K562 (cell line): ENCODE measurements at regions not wholly inside any gene's neighbourhood (a gene's known extent, or its start where the extent isn't known, plus 50 kb on each side); places are given as distances from the start of the nearest gene placed in this dataset.

Experiments
- ATAC-seq: fragments of 200-7000 bp; cut with Tn5 transposase; 3 replicates; pipeline ENCODE4 v1.9.1; 2020; ENCODE audit warnings: moderate library complexity
- BruUV-seq: library from RNA; stranded (reverse); fragments of 400-500 nt; replicated peaks from 2 replicates; lab custom pipeline; 2021; lab: Mats Ljungman, UMichigan
- CTCF ChIA-PET: fragments of 300-600 bp; formaldehyde crosslinking; extraction: SDS; loops from one replicate; lab custom pipeline; 2021; ENCODE audit warnings: low intra/inter-chr PET ratio; lab: Yijun Ruan, JAX
- POLR2A ChIA-PET: fragments of 300-600, 350-650 bp; sonication (Branson Sonifier 250); formaldehyde crosslinking; extraction: SDS; loops from one replicate; lab custom pipeline; 2021; ENCODE audit warnings: antibody characterized with exemption, inconsistent platforms; lab: Yijun Ruan, JAX
- DNase-seq, 4 experiments: peaks; one replicate each; pipeline versions ENCODE4 v3.0.0 to v3.0.0-alpha.2; 2011 to 2018; ENCODE audit warnings: low spot score in 3 of 4, mixed read lengths in 3 of 4; ENCODE audit errors: extremely low read depth in 1 of 4
- FAIRE-seq: peaks from 2 replicates; lab custom pipeline; 2011; peaks lifted over from hg19 to GRCh38; lab: Jason Lieb, UNC
- H2AFZ ChIP-seq: 2 replicates; pipeline ENCODE4 v1.6.0; 2011; ENCODE audit warnings: low read depth, low read length, control low read depth, inconsistent platforms
- H3K27ac ChIP-seq: fragments of 200-600 bp; 3 replicates; pipeline ENCODE4 v1.8.0; 2011; ENCODE audit warnings: low read depth, mild to moderate bottlenecking, control low read depth, inconsistent platforms, low read length, moderate library complexity, mixed read lengths; ENCODE audit errors: extremely low read depth
- H3K27me3 ChIP-seq, 2 experiments: fragments of 300-600 bp in 1 of 2; 2 replicates in 1 of 2; 3 replicates in 1 of 2; pipeline versions ENCODE4 v1.6.0 to v1.8.0; 2011; ENCODE audit warnings: inconsistent platforms in 2 of 2, low read length in 2 of 2, mild to moderate bottlenecking in 1 of 2, mixed read lengths in 1 of 2, moderate library complexity in 1 of 2; ENCODE audit not compliant: control insufficient read depth in 2 of 2, insufficient read depth in 2 of 2
- H3K36me3 ChIP-seq: fragments of 300-600 bp; 3 replicates; pipeline ENCODE4 v1.8.0; 2011; ENCODE audit warnings: mild to moderate bottlenecking, low read length, inconsistent platforms; ENCODE audit not compliant: control insufficient read depth, insufficient read depth
- H3K4me1 ChIP-seq, 2 experiments: fragments of 200-600 bp in 1 of 2; replicated peaks in 1 of 2; 2 replicates in 1 of 2; 3 replicates in 1 of 2; pipeline versions ENCODE4 v1.5.1 to v1.8.0; 2011; ENCODE audit warnings: inconsistent platforms in 2 of 2, low read length in 2 of 2, mild to moderate bottlenecking in 1 of 2, mixed read lengths in 1 of 2, moderate library complexity in 1 of 2; ENCODE audit not compliant: control insufficient read depth in 2 of 2, insufficient read depth in 2 of 2
- H3K4me2 ChIP-seq: 2 replicates; pipeline ENCODE4 v1.6.1; 2011; ENCODE audit warnings: low read length, control low read depth, inconsistent platforms, mixed read lengths; ENCODE audit not compliant: insufficient read depth
- H3K4me3 ChIP-seq: fragments of 200-600 bp; sonication (generic), shearing (Covaris generic); 2 replicates; pipeline ENCODE4 v1.5.1; 2016; ENCODE audit warnings: control low read depth, inconsistent platforms
- H3K79me2 ChIP-seq: fragments of 200-600 bp; 3 replicates; pipeline ENCODE4 v1.8.0; 2011; ENCODE audit warnings: low read length, inconsistent platforms; ENCODE audit not compliant: control insufficient read depth, insufficient read depth
- H3K9ac ChIP-seq, 2 experiments: 2 replicates each; pipeline versions ENCODE4 v1.6.0 to v1.6.1; 2011; ENCODE audit warnings: low read depth in 2 of 2, low read length in 2 of 2, control low read depth in 1 of 2, inconsistent platforms in 1 of 2, mild to moderate bottlenecking in 1 of 2, mixed read lengths in 1 of 2; ENCODE audit not compliant: insufficient read depth in 1 of 2
- H3K9me1 ChIP-seq: one replicate; pipeline ENCODE4 v1.6.0; 2011; ENCODE audit warnings: inconsistent platforms, mild to moderate bottlenecking, low read length, moderate library complexity; ENCODE audit not compliant: control insufficient read depth, insufficient read depth
- H3K9me3 ChIP-seq: replicated peaks from 2 replicates; pipeline ENCODE4 v1.5.1; 2011; ENCODE audit warnings: low read depth, low read length, inconsistent platforms; ENCODE audit not compliant: control insufficient read depth, insufficient read depth
- H4K20me1 ChIP-seq: replicated peaks from 2 replicates; pipeline ENCODE4 v1.6.1; 2011; ENCODE audit warnings: low read length, inconsistent platforms, mixed read lengths; ENCODE audit not compliant: control insufficient read depth, insufficient read depth
- ARID1B ChIP-seq: fragments of 450-650 bp; IDR thresholded peaks from 2 replicates; pipeline ENCODE4 v1.6.1; 2016; ENCODE audit warnings: antibody characterized with exemption, mild to moderate bottlenecking, inconsistent platforms
- CBFA2T3 ChIP-seq: fragments of 450-650 bp; IDR thresholded peaks from 2 replicates; pipeline ENCODE4 v1.6.1; 2017
- FOSL1 ChIP-seq: fragments of 200-800 bp; sonication (Bioruptor generic); conservative IDR thresholded peaks from 2 replicates; pipeline ENCODE4 v1.6.1; 2016; ENCODE audit warnings: missing genetic modification characterization, missing compliant biosample characterization
- KDM1A ChIP-seq, 2 experiments: fragments of 450-650 bp; IDR thresholded peaks; 2 replicates each; pipeline ENCODE4 v1.6.1; 2016; ENCODE audit warnings: mild to moderate bottlenecking in 2 of 2
- MAFG ChIP-seq: fragments of 450-650 bp; conservative IDR thresholded peaks from 2 replicates; pipeline ENCODE4 v1.6.1; 2016; ENCODE audit warnings: missing genetic modification characterization, missing compliant biosample characterization
- MXI1 ChIP-seq: IDR thresholded peaks from 2 replicates; pipeline ENCODE4 v1.6.1; 2011; ENCODE audit warnings: low read depth, mild to moderate bottlenecking, improper control_type of control experiment, low read length
- YBX1 ChIP-seq: fragments of 450-650 bp; IDR thresholded peaks from 2 replicates; pipeline ENCODE4 v1.7.1; 2016; ENCODE audit warnings: mild to moderate bottlenecking
- ZBTB1 ChIP-seq: sonication (generic); formaldehyde crosslinking; IDR thresholded peaks from 2 replicates; pipeline ENCODE4 v1.8.1; 2023; ENCODE audit warnings: missing genetic modification reagents, low read depth, mild to moderate bottlenecking, borderline replicate concordance
- WGBS: fragments of 100-300 bp; shearing (Covaris generic); methylation state at CpG from one replicate; pipeline ENCODE4 v1.1.6; 2016; ENCODE audit warnings: low coverage, mixed read lengths; ENCODE audit not compliant: insufficient coverage; ENCODE audit errors: missing lambda C conversion rate; 5-methylcytosine and 5-hydroxymethylcytosine counted together
- in situ Hi-C: fragments of 300-500 bp; cut with MboI; formaldehyde crosslinking; loops from 4 replicates; pipeline ENCODE4 v1.15.0; 2018; ENCODE audit warnings: inconsistent platforms, mixed read lengths
- intact Hi-C: fragments of 100-400 bp; cut with micrococcal nuclease; formaldehyde crosslinking; loops from 2 replicates; pipeline ENCODE4 v1.14.2; 2022
- TF ChIP-seq, protein P1 (sequence below): IDR thresholded peaks from 3 replicates; pipeline ENCODE4 v1.6.1; 2011; ENCODE audit warnings: borderline replicate concordance, mild to moderate bottlenecking, moderate library complexity; ENCODE audit not compliant: insufficient read length; ENCODE audit errors: extremely low read depth
- TF ChIP-seq, protein P2 (sequence below): fragments of 250-450 bp; sonication (Bioruptor Pico); IDR thresholded peaks from 2 replicates; pipeline ENCODE4 v1.4.0; 2020; ENCODE audit warnings: mild to moderate bottlenecking

DNA sequence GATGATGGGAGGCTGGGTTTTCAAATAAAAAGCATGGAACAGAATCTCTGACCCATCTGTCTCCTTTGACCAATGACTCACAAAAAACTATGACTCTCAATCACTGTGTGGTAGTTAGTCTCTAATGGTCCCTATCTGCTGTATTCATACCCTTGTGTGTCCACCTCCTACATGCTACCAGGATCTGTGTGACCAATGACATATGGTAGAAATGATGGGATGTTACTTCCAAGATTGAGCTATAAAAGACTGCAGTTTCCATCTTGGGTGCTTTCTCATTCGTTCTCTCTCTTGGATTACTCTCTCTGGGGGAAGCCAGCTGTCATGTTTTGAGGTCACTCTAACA is 144.7 kb upstream of the BTG1 start:
- H3K36me3 ChIP-seq = no peaks in the 10 kb centered on the region
- ATAC-seq (0 out of 3 replicates have a peak, but pooled peaks have one; percentile 27), DNase-seq (no peak), FAIRE-seq (no peak)
- POLR2A ChIA-PET = interaction anchor here (0.9 to 2.2 kb wide), 2 partner anchors 9 to 11 kb away, joined by 3 to 7 read pairs; no protein-coding TSS in a partner anchor
- TF ChIP-seq, protein P1, sequence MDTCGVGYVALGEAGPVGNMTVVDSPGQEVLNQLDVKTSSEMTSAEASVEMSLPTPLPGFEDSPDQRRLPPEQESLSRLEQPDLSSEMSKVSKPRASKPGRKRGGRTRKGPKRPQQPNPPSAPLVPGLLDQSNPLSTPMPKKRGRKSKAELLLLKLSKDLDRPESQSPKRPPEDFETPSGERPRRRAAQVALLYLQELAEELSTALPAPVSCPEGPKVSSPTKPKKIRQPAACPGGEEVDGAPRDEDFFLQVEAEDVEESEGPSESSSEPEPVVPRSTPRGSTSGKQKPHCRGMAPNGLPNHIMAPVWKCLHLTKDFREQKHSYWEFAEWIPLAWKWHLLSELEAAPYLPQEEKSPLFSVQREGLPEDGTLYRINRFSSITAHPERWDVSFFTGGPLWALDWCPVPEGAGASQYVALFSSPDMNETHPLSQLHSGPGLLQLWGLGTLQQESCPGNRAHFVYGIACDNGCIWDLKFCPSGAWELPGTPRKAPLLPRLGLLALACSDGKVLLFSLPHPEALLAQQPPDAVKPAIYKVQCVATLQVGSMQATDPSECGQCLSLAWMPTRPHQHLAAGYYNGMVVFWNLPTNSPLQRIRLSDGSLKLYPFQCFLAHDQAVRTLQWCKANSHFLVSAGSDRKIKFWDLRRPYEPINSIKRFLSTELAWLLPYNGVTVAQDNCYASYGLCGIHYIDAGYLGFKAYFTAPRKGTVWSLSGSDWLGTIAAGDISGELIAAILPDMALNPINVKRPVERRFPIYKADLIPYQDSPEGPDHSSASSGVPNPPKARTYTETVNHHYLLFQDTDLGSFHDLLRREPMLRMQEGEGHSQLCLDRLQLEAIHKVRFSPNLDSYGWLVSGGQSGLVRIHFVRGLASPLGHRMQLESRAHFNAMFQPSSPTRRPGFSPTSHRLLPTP = no peak
- TF ChIP-seq MXI1 (no peak), ARID1B (no peak), YBX1 (no peak), FOSL1 (tag) (0 out of 2 replicates have a peak, but pooled peaks have one; percentile 30), CBFA2T3 (peak; percentile 53), MAFG (tag) (no peak), KDM1A (IDR thresholded peaks at IDR 0.05) (peak in 1 of 2 experiments; percentile 29; a peak in 1 of 4 replicates), ZBTB1 (CRISPR knock-in tag) (no peak)
- TF ChIP-seq, protein P2, sequence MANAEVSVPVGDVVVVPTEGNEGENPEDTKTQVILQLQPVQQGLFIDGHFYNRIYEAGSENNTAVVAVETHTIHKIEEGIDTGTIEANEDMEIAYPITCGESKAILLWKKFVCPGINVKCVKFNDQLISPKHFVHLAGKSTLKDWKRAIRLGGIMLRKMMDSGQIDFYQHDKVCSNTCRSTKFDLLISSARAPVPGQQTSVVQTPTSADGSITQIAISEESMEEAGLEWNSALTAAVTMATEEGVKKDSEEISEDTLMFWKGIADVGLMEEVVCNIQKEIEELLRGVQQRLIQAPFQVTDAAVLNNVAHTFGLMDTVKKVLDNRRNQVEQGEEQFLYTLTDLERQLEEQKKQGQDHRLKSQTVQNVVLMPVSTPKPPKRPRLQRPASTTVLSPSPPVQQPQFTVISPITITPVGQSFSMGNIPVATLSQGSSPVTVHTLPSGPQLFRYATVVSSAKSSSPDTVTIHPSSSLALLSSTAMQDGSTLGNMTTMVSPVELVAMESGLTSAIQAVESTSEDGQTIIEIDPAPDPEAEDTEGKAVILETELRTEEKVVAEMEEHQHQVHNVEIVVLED (CRISPR knock-in tag) = no peak
- H2AFZ ChIP-seq = 0 out of 2 replicates have a peak overlapping the region, but pooled peaks have one; percentile 6
- no peaks in the 10 kb centered on the region for H3K27me3 ChIP-seq
- no peak overlapping the region for H3K4me3 ChIP-seq
- no peaks in the 10 kb centered on the region for H3K79me2 ChIP-seq
- no peak overlapping the region for H3K27ac ChIP-seq
- no peaks in the 10 kb centered on the region for H3K4me1 ChIP-seq
- no TSS peak for BruUV-seq
- WGBS = 13% methylated on average over 1 of the region's 1 CpG
- CTCF ChIA-PET = no interaction called here
- no peaks in the 10 kb centered on the region for H4K20me1 ChIP-seq
- in situ Hi-C loops = no loop called here
- H3K4me2 ChIP-seq = no peak overlapping the region
- intact Hi-C loops = no loop called here
- no peaks in the 10 kb centered on the region for H3K9me3 ChIP-seq
- H3K9ac ChIP-seq = no peak overlapping the region
- H3K9me1 ChIP-seq = no peaks in the 10 kb centered on the region
